NCI-H526 (cell line): ENCODE measurements at regions not wholly inside any gene's neighbourhood (a gene's known extent, or its start where the extent isn't known, plus 50 kb on each side); places are given as distances from the start of the nearest gene placed in this dataset.

ENCODE experiments used
- DNase-seq, 2 experiments: peaks; one replicate each; lab custom pipeline; 2025; lab: John Stamatoyannopoulos, UW

GRCh38 chr5:159422910-159423309 is 92.6 kb upstream of the IL12B start:
- DNase-seq: no peak

GRCh38 chr5:159424123-159424522 is 93.8 kb upstream of the IL12B start:
- no peak for DNase-seq

- no peak for DNase-seq
These were observed 96.4 kb upstream of the IL12B start for GRCh38 chr5:159426694-159427093.

- no peak for DNase-seq
These were observed 97.1 kb upstream of the IL12B start for GRCh38 chr5:159427180-159428012.

GRCh38 chr5:159430361-159431012 is 100.2 kb upstream of the IL12B start:
- no peak for DNase-seq

GRCh38 chr5:159435855-159436254 is 105.6 kb upstream of the IL12B start:
- no peak for DNase-seq

GRCh38 chr5:159438092-159438491 is 107.8 kb upstream of the IL12B start:
- DNase-seq: no peak

GRCh38 chr5:159439002-159439401 is 108.7 kb upstream of the IL12B start:
- no peak for DNase-seq

GRCh38 chr5:159440235-159440634 is 109.9 kb upstream of the IL12B start:
- DNase-seq: no peak

- no peak for DNase-seq
These were observed 110.7 kb upstream of the IL12B start for GRCh38 chr5:159440968-159441367.

- DNase-seq: peak in 1 of 2 experiments; percentile 6
These were observed 111.2 kb upstream of the IL12B start for GRCh38 chr5:159441441-159441840.

- DNase-seq: no peak
These were observed 112.0 kb upstream of the IL12B start for GRCh38 chr5:159442206-159442850.

- peak; percentile 39 to 56 for DNase-seq
These were observed 114.3 kb upstream of the IL12B start for GRCh38 chr5:159444441-159445082.

GRCh38 chr5:159447116-159447515 is 116.8 kb upstream of the IL12B start:
- no peak for DNase-seq

GRCh38 chr5:159448841-159449407 is 118.6 kb upstream of the IL12B start:
- no peak for DNase-seq

GRCh38 chr5:159449925-159450324 is 119.6 kb upstream of the IL12B start:
- DNase-seq: no peak

- no peak for DNase-seq
These were observed 120.1 kb upstream of the IL12B start for GRCh38 chr5:159450417-159450816.

GRCh38 chr5:159451197-159452052 is 121.1 kb upstream of the IL12B start:
- no peak for DNase-seq

GRCh38 chr5:159452480-159453167 is 122.3 kb upstream of the IL12B start:
- DNase-seq: peak; percentile 11 to 59

GRCh38 chr5:159453209-159453608 is 122.9 kb upstream of the IL12B start:
- no peak for DNase-seq

- DNase-seq: no peak
These were observed 126.0 kb upstream of the IL12B start for GRCh38 chr5:159456261-159456660.
